Stomach smooth muscle (tissue), 2 donors: ENCODE measurements at regions not wholly inside any gene's neighbourhood (a gene's known extent, or its start where the extent isn't known, plus 50 kb on each side); places are given as distances from the start of the nearest gene placed in this dataset.

ENCODE experiments used
- H3K27ac ChIP-seq: one replicate; pipeline ENCODE4 v1.7.0; 2013; ENCODE audit warnings: mild to moderate bottlenecking, low read length, inconsistent platforms
- H3K27me3 ChIP-seq, 2 donors: one replicate each; pipeline ENCODE4 v1.7.0; 2013; ENCODE audit warnings: low read length in 2 of 2; ENCODE audit not compliant: insufficient read depth in 2 of 2, control insufficient read depth in 1 of 2
- H3K36me3 ChIP-seq, 2 donors: one replicate each; pipeline ENCODE4 v1.7.0; 2013; ENCODE audit warnings: low read length in 2 of 2; ENCODE audit not compliant: control insufficient read depth in 2 of 2, insufficient read depth in 2 of 2
- H3K4me1 ChIP-seq: one replicate; pipeline ENCODE4 v1.7.0; 2013; ENCODE audit warnings: low read length; ENCODE audit not compliant: control insufficient read depth, insufficient read depth
- H3K4me3 ChIP-seq, 2 donors: one replicate each; pipeline ENCODE4 v1.7.0; 2013; ENCODE audit warnings: low read length in 2 of 2
- H3K9ac ChIP-seq, 2 donors: one replicate each; pipeline ENCODE4 v1.7.0; 2013; ENCODE audit warnings: low read length in 2 of 2, mild to moderate bottlenecking in 1 of 2
- H3K9me3 ChIP-seq, 2 donors: one replicate each; pipeline ENCODE4 v1.7.0; 2013; ENCODE audit warnings: low read length in 2 of 2; ENCODE audit not compliant: control insufficient read depth in 2 of 2
- donor health status: healthy.
- donor health status: Pancreatic carcinoma.

DNA sequence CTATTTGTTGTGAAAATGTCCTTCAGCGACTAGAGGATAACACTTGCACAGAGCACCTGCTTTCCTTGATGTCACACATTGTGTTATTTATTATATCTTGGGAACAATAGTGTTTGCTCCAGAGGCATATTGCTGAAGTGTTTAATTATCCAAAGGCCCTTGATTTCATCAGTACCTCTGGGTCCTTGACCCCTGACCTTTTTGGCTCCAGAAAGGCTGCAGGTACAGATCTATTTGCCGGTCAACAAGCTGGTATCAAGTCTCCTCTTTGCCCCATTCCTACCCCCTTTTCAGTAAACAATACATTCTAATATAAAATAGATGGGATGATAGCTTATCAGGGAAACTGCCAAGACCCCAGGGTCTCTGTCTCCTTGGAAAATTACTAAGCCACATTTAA is 206.8 kb downstream of the DACT1 start:
- H3K4me1 ChIP-seq, result no peaks in the 10 kb centered on the region
- H3K9me3 ChIP-seq, result no peaks in the 10 kb centered on the region
- no peak overlapping the region for H3K27ac ChIP-seq
- no peaks in the 10 kb centered on the region for H3K27me3 ChIP-seq
- no peaks in the 10 kb centered on the region for H3K36me3 ChIP-seq
- H3K4me3 ChIP-seq, result no peak overlapping the region
- H3K9ac ChIP-seq, result no peak overlapping the region

DNA sequence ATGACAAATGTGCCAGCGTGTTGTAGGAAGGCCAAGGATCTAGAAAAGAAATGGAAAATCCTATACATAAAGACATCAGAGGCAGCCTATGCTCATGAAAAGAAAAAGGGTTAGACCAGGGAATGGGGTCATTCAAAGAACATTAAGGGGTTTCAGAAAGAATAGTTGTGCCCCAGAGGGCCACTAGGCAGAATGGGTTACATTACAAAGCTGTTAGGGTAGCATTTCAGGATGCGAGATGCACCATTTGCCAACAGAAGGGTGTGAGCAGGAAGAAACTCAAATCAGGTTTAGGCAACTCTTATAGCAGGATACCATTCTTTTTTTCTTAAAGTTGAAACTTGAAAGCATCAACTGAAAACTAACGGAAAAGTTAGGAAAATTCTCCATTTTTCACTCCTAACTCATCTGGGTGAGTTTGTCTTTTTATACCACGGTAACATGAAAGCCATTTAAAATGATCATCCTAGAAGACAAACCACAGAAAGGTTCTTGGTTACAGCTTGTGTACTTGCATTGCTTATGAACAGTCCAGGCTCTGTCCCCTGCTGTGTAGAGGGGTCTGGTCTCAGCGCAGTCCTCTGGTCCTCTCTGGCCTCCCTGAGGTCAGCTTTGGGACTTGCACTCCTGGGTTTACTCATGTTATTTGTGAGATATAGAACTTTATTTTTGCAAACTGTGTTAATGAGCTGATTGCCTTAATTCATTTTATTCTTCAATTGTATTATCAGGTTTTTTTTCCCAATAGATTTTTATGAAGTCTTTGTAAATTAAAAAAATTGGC is 209.1 kb downstream of the DACT1 start:
- Histone ChIP-seq H3K4me1 (no peaks in the 10 kb centered on the region), H3K9me3 (no peaks in the 10 kb centered on the region), H3K9ac (no peak overlapping the region), H3K4me3 (no peak overlapping the region), H3K27ac (no peak overlapping the region), H3K36me3 (no peaks in the 10 kb centered on the region), H3K27me3 (no peaks in the 10 kb centered on the region)

GRCh38 chr14:58848365-58848764 is 210.6 kb downstream of the DACT1 start:
- no peaks in the 10 kb centered on the region for H3K36me3 ChIP-seq
- no peak overlapping the region for H3K4me3 ChIP-seq
- no peaks in the 10 kb centered on the region for H3K4me1 ChIP-seq
- no peaks in the 10 kb centered on the region for H3K9me3 ChIP-seq
- no peak overlapping the region for H3K9ac ChIP-seq
- no peaks in the 10 kb centered on the region for H3K27me3 ChIP-seq
- no peak overlapping the region for H3K27ac ChIP-seq

DNA sequence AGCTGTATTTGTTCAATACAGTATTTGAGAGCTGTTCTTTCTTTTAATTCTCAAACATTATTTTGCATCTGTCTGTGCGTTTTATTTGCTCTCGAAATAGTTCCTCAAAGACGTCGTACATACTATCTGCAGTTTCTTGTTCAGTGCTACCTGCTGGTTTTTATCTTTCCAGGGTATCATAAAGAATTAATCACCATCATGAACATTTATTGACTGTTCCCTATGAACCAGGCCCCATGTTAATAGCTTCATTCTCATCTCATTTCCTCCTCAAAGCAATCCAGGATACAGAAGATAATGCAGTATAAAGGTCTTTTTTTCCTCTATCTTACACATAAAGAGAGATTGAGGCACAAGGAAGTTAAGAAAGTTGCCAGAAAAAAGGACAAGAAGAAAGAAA is 211.8 kb downstream of the DACT1 start:
- no peak overlapping the region for H3K9ac ChIP-seq
- H3K9me3 ChIP-seq, result no peaks in the 10 kb centered on the region
- no peak overlapping the region for H3K27ac ChIP-seq
- no peaks in the 10 kb centered on the region for H3K4me1 ChIP-seq
- no peak overlapping the region for H3K4me3 ChIP-seq
- no peaks in the 10 kb centered on the region for H3K36me3 ChIP-seq
- no peaks in the 10 kb centered on the region for H3K27me3 ChIP-seq

DNA sequence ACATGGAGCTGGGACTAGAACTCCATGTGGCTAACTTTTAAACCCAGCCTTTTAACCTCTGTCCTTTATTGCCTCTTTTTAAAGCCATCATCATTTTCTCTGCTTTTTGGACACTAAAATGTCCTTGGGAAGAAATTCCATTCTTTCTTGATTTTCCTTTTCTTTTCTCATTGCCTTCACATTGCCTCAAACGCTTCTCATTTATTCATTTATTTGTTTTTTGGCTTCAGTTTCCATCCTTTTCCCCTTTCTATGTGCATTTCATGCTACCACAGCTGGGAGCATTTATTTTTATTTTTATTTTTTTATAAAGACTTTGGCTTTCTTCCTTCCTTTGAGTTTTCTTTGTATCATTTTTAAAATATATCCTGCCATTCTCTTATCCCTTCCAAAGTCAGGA is 212.2 kb downstream of the DACT1 start:
- Histone ChIP-seq H3K36me3 (no peaks in the 10 kb centered on the region), H3K9me3 (no peaks in the 10 kb centered on the region), H3K27ac (no peak overlapping the region), H3K4me1 (no peaks in the 10 kb centered on the region), H3K4me3 (no peak overlapping the region), H3K9ac (no peak overlapping the region), H3K27me3 (no peaks in the 10 kb centered on the region)

DNA sequence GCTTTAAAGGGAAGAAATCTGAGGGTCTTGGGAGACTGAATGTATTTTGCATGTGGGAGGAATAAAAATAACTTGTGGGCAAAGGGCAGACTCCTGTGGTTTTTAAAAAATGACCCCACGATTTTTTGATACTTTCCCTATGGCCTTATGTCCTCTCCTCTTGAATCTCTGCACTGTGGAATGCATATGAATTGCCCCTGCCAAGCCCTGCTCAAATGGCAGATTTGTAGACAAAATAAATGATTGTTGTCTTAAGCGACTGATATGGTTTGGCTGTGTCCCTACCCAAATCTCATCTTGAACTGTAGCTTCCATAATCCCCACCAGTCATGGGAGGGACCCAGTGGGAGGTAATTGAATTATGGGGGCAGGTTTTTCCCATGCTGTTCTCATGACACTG is 223.8 kb downstream of the DACT1 start:
- Histone ChIP-seq H3K36me3 (no peaks in the 10 kb centered on the region), H3K4me1 (no peaks in the 10 kb centered on the region)

GRCh38 chr14:58862416-58863160 is 224.8 kb downstream of the DACT1 start:
- H3K27me3 ChIP-seq, result no peaks in the 10 kb centered on the region
- H3K4me3 ChIP-seq, result no peak overlapping the region
- no peak overlapping the region for H3K27ac ChIP-seq
- H3K9me3 ChIP-seq, result peaks cover 0 to 8% of the 10 kb centered on the region in 2 donors
- no peak overlapping the region for H3K9ac ChIP-seq
- no peaks in the 10 kb centered on the region for H3K36me3 ChIP-seq
- H3K4me1 ChIP-seq, result no peaks in the 10 kb centered on the region

More for the DNA sequence above, 223.8 kb downstream of the DACT1 start:
- H3K9me3 ChIP-seq, result peaks cover 0 to 8% of the 10 kb centered on the region in 2 donors
- no peaks in the 10 kb centered on the region for H3K27me3 ChIP-seq
- H3K9ac ChIP-seq, result no peak overlapping the region
- H3K4me3 ChIP-seq, result no peak overlapping the region
- no peak overlapping the region for H3K27ac ChIP-seq

DNA sequence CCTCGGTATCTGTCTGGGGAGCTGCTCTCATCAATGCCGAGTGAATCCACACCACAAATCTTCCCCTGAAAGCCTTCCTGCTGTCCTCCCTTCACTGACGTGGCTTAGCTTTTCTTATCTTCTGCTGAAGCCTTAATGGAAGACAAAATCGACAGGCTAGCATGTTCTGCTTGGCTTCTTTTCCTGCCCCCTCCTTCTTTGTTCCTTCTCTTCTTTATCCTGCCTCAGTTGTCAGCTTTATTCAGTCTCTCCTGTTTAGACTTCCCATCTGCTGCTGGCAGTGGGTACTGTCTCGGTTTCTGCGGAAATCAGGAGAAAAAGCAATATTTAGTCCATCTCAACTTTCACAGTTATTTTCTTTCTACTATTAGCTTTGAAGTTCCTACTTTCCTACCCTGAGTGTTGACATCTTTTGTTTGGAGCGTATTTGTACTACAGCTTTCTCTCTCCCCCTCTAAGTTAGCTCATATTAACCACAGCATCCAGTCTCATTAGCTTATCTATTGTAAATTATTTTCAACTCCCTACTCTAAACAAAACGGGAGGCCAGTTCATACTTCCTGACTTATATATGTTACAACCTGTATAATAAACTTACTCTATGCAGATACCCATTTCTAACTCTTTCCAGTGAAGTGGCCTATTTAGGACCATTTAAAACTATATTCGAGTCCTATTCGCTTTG is 226.0 kb downstream of the DACT1 start:
- H3K27ac ChIP-seq, result no peak overlapping the region
- H3K4me3 ChIP-seq, result no peak overlapping the region
- no peaks in the 10 kb centered on the region for H3K4me1 ChIP-seq
- no peaks in the 10 kb centered on the region for H3K27me3 ChIP-seq
- peaks cover 0 to 4% of the 10 kb centered on the region in 2 donors for H3K9me3 ChIP-seq
- no peak overlapping the region for H3K9ac ChIP-seq
- H3K36me3 ChIP-seq, result no peaks in the 10 kb centered on the region

DNA sequence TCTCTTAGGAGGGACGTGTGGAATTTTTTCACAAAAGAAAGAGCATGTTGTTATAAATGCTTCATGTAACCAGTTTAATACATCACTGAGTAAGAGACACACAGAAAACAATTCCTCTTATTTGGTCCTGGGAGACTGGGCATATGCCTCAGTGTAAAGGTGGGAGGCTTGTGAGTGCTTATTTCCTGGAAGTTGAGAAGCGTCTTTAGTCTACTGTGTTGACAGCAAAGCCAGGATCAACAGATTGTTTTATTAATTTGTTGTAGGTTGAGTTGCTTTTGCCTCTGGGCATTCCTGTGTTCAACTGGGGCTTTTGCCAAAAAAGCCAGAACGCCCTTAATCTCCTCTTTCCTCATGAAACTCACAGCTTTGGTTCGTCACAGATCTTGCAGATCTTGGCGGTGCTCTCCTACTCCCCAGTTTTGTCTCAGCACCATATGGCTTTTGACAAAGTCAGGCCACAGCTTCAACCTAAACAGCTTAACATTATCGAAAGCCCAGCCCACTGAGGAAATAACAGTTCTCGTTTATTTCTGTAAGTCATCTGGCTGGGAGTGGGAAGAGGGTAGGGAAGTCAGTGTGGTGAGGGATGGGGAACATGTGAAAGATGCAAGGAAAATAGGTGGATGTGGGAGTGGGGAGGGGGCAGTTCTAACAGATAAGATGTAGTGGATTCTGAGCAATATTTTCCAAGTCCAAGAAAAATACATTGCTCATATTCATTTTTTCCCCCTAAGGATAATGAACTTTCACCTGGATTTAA is 227.2 kb downstream of the DACT1 start:
- H3K27me3 ChIP-seq, result no peaks in the 10 kb centered on the region
- H3K9ac ChIP-seq, result no peak overlapping the region
- no peaks in the 10 kb centered on the region for H3K9me3 ChIP-seq
- H3K4me3 ChIP-seq, result no peak overlapping the region
- no peak overlapping the region for H3K27ac ChIP-seq
- H3K36me3 ChIP-seq, result no peaks in the 10 kb centered on the region
- H3K4me1 ChIP-seq, result no peaks in the 10 kb centered on the region

DNA sequence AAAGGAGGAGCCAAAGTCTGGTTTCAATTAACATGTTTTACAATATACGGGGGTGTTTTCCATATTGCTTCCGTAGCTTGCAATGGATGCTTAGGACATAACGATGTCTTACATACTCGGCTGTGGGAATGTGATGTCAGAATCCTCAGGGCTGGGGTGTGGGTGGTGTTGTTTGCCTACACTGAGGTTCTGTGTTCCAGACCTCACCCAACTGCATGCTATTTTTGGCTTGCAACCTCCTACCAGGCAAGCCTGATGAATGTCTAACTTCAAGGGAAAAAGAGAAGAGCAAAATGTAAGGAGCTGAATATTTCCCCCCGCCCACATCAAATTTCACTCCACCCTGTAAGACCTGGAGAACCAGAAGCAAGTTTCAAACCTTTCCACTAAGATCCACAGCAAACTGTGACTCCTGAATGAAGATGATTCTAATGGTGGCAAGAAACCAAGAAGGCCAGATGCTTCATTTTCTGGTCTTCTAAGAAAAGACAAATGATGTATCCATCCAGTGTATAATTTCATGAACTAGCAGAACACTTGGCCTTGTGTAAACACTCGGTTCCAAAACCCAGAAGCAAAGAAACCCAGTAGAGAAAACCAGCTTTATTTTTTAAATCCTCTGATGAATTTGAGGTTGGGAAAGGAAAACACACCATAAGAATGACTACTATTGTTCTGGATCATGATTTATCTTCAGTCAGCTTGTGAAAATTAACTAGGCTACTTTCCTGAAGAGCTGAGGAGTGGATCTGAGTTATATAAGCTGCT is 227.9 kb downstream of the DACT1 start:
- H3K9me3 ChIP-seq, result no peaks in the 10 kb centered on the region
- H3K27ac ChIP-seq, result no peak overlapping the region
- no peaks in the 10 kb centered on the region for H3K27me3 ChIP-seq
- no peak overlapping the region for H3K9ac ChIP-seq
- no peaks in the 10 kb centered on the region for H3K36me3 ChIP-seq
- no peak overlapping the region for H3K4me3 ChIP-seq
- no peaks in the 10 kb centered on the region for H3K4me1 ChIP-seq
